PC-3 (cell line): ENCODE measurements at regions not wholly inside any gene's neighbourhood (a gene's known extent, or its start where the extent isn't known, plus 50 kb on each side); places are given as distances from the start of the nearest gene placed in this dataset.

ENCODE experiments used
- ATAC-seq: fragments of 200-7000 bp; cut with Tn5 transposase; 2 replicates; pipeline ENCODE4 v1.9.1; 2020; ENCODE audit warnings: mild to moderate bottlenecking, moderate library complexity
- BruUV-seq: library from RNA; stranded (reverse); fragments of 400-500 nt; replicated peaks from 2 replicates; lab custom pipeline; 2021; lab: Mats Ljungman, UMichigan
- CTCF ChIA-PET: fragments of 300-600 bp; sonication (Branson Sonifier 250); formaldehyde crosslinking; loops from one replicate; lab custom pipeline; 2022; ENCODE audit warnings: antibody characterized with exemption; lab: Charles Lee
- POLR2A ChIA-PET: fragments of 300-600 bp; sonication (Branson Sonifier 250); formaldehyde crosslinking; loops from one replicate; lab custom pipeline; 2022; ENCODE audit warnings: antibody characterized with exemption; ENCODE audit not compliant: unreplicated experiment; lab: Charles Lee
- DNase-seq: peaks from one replicate; pipeline ENCODE4 v3.0.0-alpha.2; 2015
- H2AFZ ChIP-seq: fragments of 300-600 bp; sonication (generic); 2 replicates; pipeline ENCODE4 v1.6.0; 2016; ENCODE audit warnings: antibody characterized with exemption, low read length
- H3F3A ChIP-seq: fragments of 300-600 bp; sonication (generic); one replicate; pipeline ENCODE4 v1.6.0; 2017; ENCODE audit warnings: antibody characterized with exemption, low read length, control low read depth, mild to moderate bottlenecking; ENCODE audit not compliant: unreplicated experiment
- H3K27ac ChIP-seq: fragments of 300-600 bp; sonication (generic); 2 replicates; pipeline ENCODE4 v1.5.1; 2016; ENCODE audit warnings: mild to moderate bottlenecking, low read length
- H3K27me3 ChIP-seq: fragments of 300-600 bp; sonication (generic); 2 replicates; pipeline ENCODE4 v1.6.1; 2016; ENCODE audit warnings: low read length, mixed read lengths
- H3K36me3 ChIP-seq: fragments of 300-600 bp; sonication (generic); 2 replicates; pipeline ENCODE4 v1.6.1; 2016; ENCODE audit warnings: low read depth, mixed run types, low read length, mixed read lengths
- H3K4me1 ChIP-seq: fragments of 300-600 bp; sonication (generic); 2 replicates; pipeline ENCODE4 v1.5.1; 2016; ENCODE audit warnings: low read length; ENCODE audit not compliant: insufficient read depth
- H3K4me2 ChIP-seq: fragments of 300-600 bp; sonication (generic); 2 replicates; pipeline ENCODE4 v1.6.0; 2016; ENCODE audit warnings: low read length
- H3K4me3 ChIP-seq: fragments of 300-600 bp; sonication (generic); 2 replicates; pipeline ENCODE4 v1.5.1; 2016; ENCODE audit warnings: mild to moderate bottlenecking, low read length, mixed read lengths
- H3K79me2 ChIP-seq: fragments of 300-600 bp; sonication (generic); 2 replicates; pipeline ENCODE4 v1.6.1; 2017; ENCODE audit warnings: low read length, mixed read lengths
- H3K9ac ChIP-seq: fragments of 300-600 bp; sonication (generic); 2 replicates; pipeline ENCODE4 v1.6.0; 2016; ENCODE audit warnings: mild to moderate bottlenecking, low read length
- H3K9me2 ChIP-seq: fragments of 300-600 bp; sonication (generic); replicated peaks from 2 replicates; pipeline ENCODE4 v1.6.1; 2016; ENCODE audit warnings: mixed run types, low read length, mixed read lengths
- H3K9me3 ChIP-seq: fragments of 300-600 bp; sonication (generic); 2 replicates; pipeline ENCODE4 v1.6.1; 2016; ENCODE audit warnings: low read length, mixed read lengths
- H4K20me1 ChIP-seq: fragments of 300-600 bp; sonication (generic); 2 replicates; pipeline ENCODE4 v1.6.1; 2016; ENCODE audit warnings: low read length, mixed read lengths
- CTCF ChIP-seq: fragments of 300-600 bp; sonication (generic); conservative IDR thresholded peaks from 2 replicates; pipeline ENCODE4 v1.5.1; 2017; ENCODE audit warnings: antibody characterized with exemption, low read depth, mild to moderate bottlenecking, low read length
- EZH2 ChIP-seq: fragments of 300-600 bp; sonication (generic); IDR thresholded peaks from one replicate; pipeline ENCODE4 v1.6.1; 2017; ENCODE audit warnings: antibody characterized with exemption, mild to moderate bottlenecking, low read length; ENCODE audit not compliant: unreplicated experiment
- EZH2phosphoT487 ChIP-seq: fragments of 300-600 bp; sonication (generic); IDR thresholded peaks from 2 replicates; pipeline ENCODE4 v1.6.1; 2018; ENCODE audit warnings: mild to moderate bottlenecking, antibody characterized with exemption, low read length, borderline replicate concordance
- intact Hi-C: fragments of 100-400 bp; cut with micrococcal nuclease; formaldehyde crosslinking; loops from 2 replicates; pipeline ENCODE4 v1.9.0; 2023

GRCh38 chr13:95387733-95388207 is 86.5 kb upstream of the ABCC4 start:
- H3K36me3 ChIP-seq: no peaks in the 10 kb centered on the region
- no peak overlapping the region for H3K27ac ChIP-seq
- BruUV-seq: no TSS peak
- intact Hi-C loops: no loop called here
- ChIA-PET CTCF (no interaction called here), POLR2A (no interaction called here)
- ATAC-seq (no peak), DNase-seq (no peak)
- no peak overlapping the region for H3K9ac ChIP-seq
- TF ChIP-seq EZH2phosphoT487: no peak
- no peaks in the 10 kb centered on the region for H3K27me3 ChIP-seq
- no peaks in the 10 kb centered on the region for H3F3A ChIP-seq
- no peak overlapping the region for H3K4me2 ChIP-seq
- no peak overlapping the region for H3K4me3 ChIP-seq
- no peak overlapping the region for H2AFZ ChIP-seq
- no peaks in the 10 kb centered on the region for H4K20me1 ChIP-seq
- H3K79me2 ChIP-seq: no peaks in the 10 kb centered on the region
- H3K4me1 ChIP-seq: no peaks in the 10 kb centered on the region
- no peaks in the 10 kb centered on the region for H3K9me2 ChIP-seq
- no peaks in the 10 kb centered on the region for H3K9me3 ChIP-seq

GRCh38 chr13:95388420-95389079 is 87.3 kb upstream of the ABCC4 start:
- no peak overlapping the region for H3K9ac ChIP-seq
- H3K27ac ChIP-seq: no peak overlapping the region
- ATAC-seq (no peak), DNase-seq (no peak)
- H3K9me2 ChIP-seq: no peaks in the 10 kb centered on the region
- no peaks in the 10 kb centered on the region for H3K9me3 ChIP-seq
- H3K36me3 ChIP-seq: no peaks in the 10 kb centered on the region
- no peak overlapping the region for H3K4me3 ChIP-seq
- intact Hi-C loops: no loop called here
- H3F3A ChIP-seq: no peaks in the 10 kb centered on the region
- no peak overlapping the region for H2AFZ ChIP-seq
- no peak for TF ChIP-seq EZH2phosphoT487
- TF ChIP-seq CTCF: no peak
- TF ChIP-seq EZH2: no peak
- H3K79me2 ChIP-seq: no peaks in the 10 kb centered on the region
- CTCF ChIA-PET: no interaction called here
- no TSS peak for BruUV-seq
- no peaks in the 10 kb centered on the region for H4K20me1 ChIP-seq
- POLR2A ChIA-PET: no interaction called here
- no peaks in the 10 kb centered on the region for H3K27me3 ChIP-seq
- no peak overlapping the region for H3K4me2 ChIP-seq
- H3K4me1 ChIP-seq: no peaks in the 10 kb centered on the region

GRCh38 chr13:95391362-95391761 is 90.1 kb upstream of the ABCC4 start:
- Histone ChIP-seq H3K27me3 (no peaks in the 10 kb centered on the region), H2AFZ (no peak overlapping the region), H3K79me2 (no peaks in the 10 kb centered on the region), H3F3A (no peaks in the 10 kb centered on the region), H4K20me1 (no peaks in the 10 kb centered on the region), H3K9me3 (no peaks in the 10 kb centered on the region), H3K4me3 (no peak overlapping the region), H3K36me3 (no peaks in the 10 kb centered on the region), H3K27ac (no peak overlapping the region), H3K9me2 (no peaks in the 10 kb centered on the region), H3K4me2 (no peak overlapping the region), H3K9ac (no peak overlapping the region), H3K4me1 (no peaks in the 10 kb centered on the region)
- no peak for TF ChIP-seq EZH2
- no peak for TF ChIP-seq EZH2phosphoT487
- TF ChIP-seq CTCF: no peak
- ATAC-seq (no peak), DNase-seq (no peak)
- intact Hi-C loops: no loop called here
- ChIA-PET POLR2A (no interaction called here), CTCF (no interaction called here)
- BruUV-seq: no TSS peak
